Kidney (tissue), 13 donors: ENCODE measurements at regions not wholly inside any gene's neighbourhood (a gene's known extent, or its start where the extent isn't known, plus 50 kb on each side); places are given as distances from the start of the nearest gene placed in this dataset.
"Not testable (repeated sequence)": the region's sequence is repeated elsewhere in the genome, so short reads cannot be mapped to it uniquely, and the experiment has no call there.

ENCODE experiments used
- DNase-seq, 5 donors: peaks; one replicate each; pipeline ENCODE4 v3.0.0-alpha.2; 2013 to 2020
- FAIRE-seq: peaks from 2 replicates; lab custom pipeline; 2012; peaks lifted over from hg19 to GRCh38; lab: Jason Lieb, UNC
- H3K27ac ChIP-seq, 2 donors: one replicate each; pipeline ENCODE4 v1.7.0; 2013; ENCODE audit warnings: low read depth in 2 of 2, low read length in 2 of 2, inconsistent platforms in 1 of 2
- H3K27me3 ChIP-seq: one replicate; pipeline ENCODE4 v1.7.1; 2013; ENCODE audit warnings: low read length, inconsistent platforms; ENCODE audit not compliant: control insufficient read depth, insufficient read depth
- H3K36me3 ChIP-seq, 3 donors: one replicate each; pipeline versions ENCODE4 v1.7.0 to v1.7.1; 2013; ENCODE audit warnings: low read length in 3 of 3, control low read depth in 1 of 3, inconsistent platforms in 1 of 3; ENCODE audit not compliant: insufficient read depth in 3 of 3, control insufficient read depth in 2 of 3
- H3K4me1 ChIP-seq, 3 donors: one replicate each; pipeline versions ENCODE4 v1.7.0 to v1.7.1; 2013; ENCODE audit warnings: low read length in 3 of 3, inconsistent platforms in 1 of 3, low read depth in 1 of 3; ENCODE audit not compliant: control insufficient read depth in 2 of 3, insufficient read depth in 2 of 3
- H3K4me3 ChIP-seq, 3 donors: one replicate each; pipeline versions ENCODE4 v1.7.0 to v1.8.1; 2013; ENCODE audit warnings: low read length in 3 of 3, control low read depth in 1 of 3, inconsistent platforms in 1 of 3
- H3K9ac ChIP-seq, 3 donors: one replicate each; pipeline versions ENCODE4 v1.7.0 to v1.7.1; 2013; ENCODE audit warnings: low read length in 3 of 3, control low read depth in 1 of 3, inconsistent platforms in 1 of 3
- H3K9me3 ChIP-seq, 3 donors: one replicate each; pipeline versions ENCODE4 v1.7.0 to v1.7.1; 2013; ENCODE audit warnings: low read length in 3 of 3, control low read depth in 1 of 3, inconsistent platforms in 1 of 3; ENCODE audit not compliant: control insufficient read depth in 2 of 3, insufficient read depth in 1 of 3
- CTCF ChIP-seq: IDR thresholded peaks from 3 replicates; pipeline ENCODE4 v1.5.1; 2012; ENCODE audit warnings: mild to moderate bottlenecking, moderate library complexity, borderline replicate concordance; ENCODE audit not compliant: insufficient read depth; ENCODE audit errors: extremely low read depth
- intact Hi-C: fragments of 100-400 bp; cut with DNase I; formaldehyde crosslinking; loops from one replicate; pipeline ENCODE4 v1.11.1; 2022
- donor health status: control.
- donor health status: control.
- donor health status: control.
- donor health status: control.
- donor health status: control.
- donor health status: DM: yes; HTN: yes; CAD: no.
- donor health status: Normal renal cell carcinoma (clear cell type).

GRCh38 chr6:22132656-22133055 lies 164.2 kb downstream of the PRL start:
- Histone ChIP-seq H3K4me3 (no peak overlapping the region), H3K4me1 (no peaks in the 10 kb centered on the region), H3K27ac (no peak overlapping the region), H3K36me3 (no peaks in the 10 kb centered on the region), H3K9me3 (no peaks in the 10 kb centered on the region), H3K27me3 (no peaks in the 10 kb centered on the region), H3K9ac (no peak overlapping the region)
- DNase-seq = no peak
- intact Hi-C loops = no loop called here
- FAIRE-seq = no peak
- TF ChIP-seq CTCF = no peak

DNA sequence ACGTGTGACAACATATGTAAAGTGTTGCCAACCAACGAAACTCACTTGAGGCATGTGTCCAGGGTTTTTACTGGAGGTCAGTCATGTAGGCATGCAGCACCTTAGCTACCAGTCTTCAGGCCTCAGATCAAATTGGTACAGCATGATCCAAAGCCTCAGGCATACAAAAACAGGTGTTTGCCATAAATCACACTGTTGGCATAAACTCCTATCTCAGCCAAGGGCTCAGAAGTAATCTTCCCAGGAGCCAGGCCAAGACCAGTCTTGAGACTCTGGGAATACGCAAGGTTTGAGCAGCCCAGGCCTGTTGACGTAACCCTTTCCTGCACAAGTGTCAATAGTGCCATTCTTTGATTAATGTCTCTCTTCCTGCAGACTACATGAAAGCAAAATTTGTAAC lies 163.5 kb downstream of the PRL start:
- H3K9ac ChIP-seq = no peak overlapping the region
- intact Hi-C loops = no loop called here
- no peaks in the 10 kb centered on the region for H3K36me3 ChIP-seq
- no peak overlapping the region for H3K4me3 ChIP-seq
- H3K27ac ChIP-seq = no peak overlapping the region
- H3K4me1 ChIP-seq = no peaks in the 10 kb centered on the region
- no peaks in the 10 kb centered on the region for H3K9me3 ChIP-seq
- TF ChIP-seq CTCF = no peak
- no peaks in the 10 kb centered on the region for H3K27me3 ChIP-seq
- FAIRE-seq = no peak
- DNase-seq = no peak

GRCh38 chr6:22134308-22134707 lies 162.5 kb downstream of the PRL start:
- Histone ChIP-seq H3K4me1 (no peaks in the 10 kb centered on the region), H3K36me3 (no peaks in the 10 kb centered on the region), H3K4me3 (no peak overlapping the region), H3K9me3 (no peaks in the 10 kb centered on the region), H3K27ac (no peak overlapping the region), H3K9ac (no peak overlapping the region), H3K27me3 (no peaks in the 10 kb centered on the region)
- FAIRE-seq = no peak
- intact Hi-C loops = no loop called here
- no peak for DNase-seq
- TF ChIP-seq CTCF = no peak

GRCh38 chr6:22135395-22135794 lies 161.4 kb downstream of the PRL start:
- no peaks in the 10 kb centered on the region for H3K4me1 ChIP-seq
- H3K27me3 ChIP-seq = no peaks in the 10 kb centered on the region
- intact Hi-C loops = no loop called here
- TF ChIP-seq CTCF = no peak
- DNase-seq (no peak), FAIRE-seq (no peak)
- no peak overlapping the region for H3K4me3 ChIP-seq
- no peak overlapping the region for H3K27ac ChIP-seq
- H3K36me3 ChIP-seq = no peaks in the 10 kb centered on the region
- no peak overlapping the region for H3K9ac ChIP-seq
- no peaks in the 10 kb centered on the region for H3K9me3 ChIP-seq

DNA sequence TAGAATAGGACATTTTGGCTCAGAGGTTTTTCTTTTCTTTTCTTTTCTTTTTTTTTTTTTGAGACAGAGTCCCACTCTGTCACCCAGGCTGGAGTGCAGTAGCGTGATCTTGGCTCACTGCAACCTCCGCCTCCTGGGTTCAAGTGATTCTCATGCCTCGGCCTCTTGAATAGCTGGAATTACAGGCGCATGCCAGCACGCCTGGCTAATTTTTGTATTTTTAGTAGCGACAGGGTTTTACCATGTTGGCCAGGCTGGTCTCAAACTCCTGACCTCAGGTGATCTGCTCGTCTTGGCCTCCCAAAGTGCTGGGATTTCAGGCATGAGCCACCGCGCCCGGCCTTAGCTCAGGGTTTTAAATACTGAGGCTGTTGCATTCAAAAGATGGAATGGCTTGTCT lies 156.1 kb downstream of the PRL start:
- H3K4me3 ChIP-seq, H3K36me3 ChIP-seq, H3K9me3 ChIP-seq, H3K27ac ChIP-seq, H3K27me3 ChIP-seq, intact Hi-C loops, DNase-seq, H3K9ac ChIP-seq, FAIRE-seq, H3K4me1 ChIP-seq: not testable (repeated sequence)
